ENCODE measurements at regions not wholly inside any gene's neighbourhood (a gene's known extent, or its start where the extent isn't known, plus 50 kb on each side); places are given as distances from the start of the nearest gene placed in this dataset.

- no peak for TF ChIP-seq UBTF (CRISPR knock-in tag; IDR thresholded peaks at IDR 0.05)
- TF ChIP-seq ZSCAN21 (CRISPR knock-in tag; IDR thresholded peaks at IDR 0.05; ENCODE audit: borderline replicate concordance) = no peak
- TF ChIP-seq ZSCAN29 (CRISPR knock-in tag; conservative IDR thresholded peaks at IDR 0.05) = no peak
- TF ChIP-seq ZNF207 (IDR thresholded peaks at IDR 0.05; ENCODE audit: borderline replicate concordance) = no peak
- TF ChIP-seq SNAPC2 (CRISPR knock-in tag; IDR thresholded peaks at IDR 0.05) = no peak
- TF ChIP-seq MATR3 (CRISPR knock-in tag; IDR thresholded peaks at IDR 0.05) = no peak
- no peak for TF ChIP-seq KLF15 (CRISPR knock-in tag; IDR thresholded peaks at IDR 0.05; ENCODE audit: borderline replicate concordance)
- peak; percentile 49 to 82; a peak in 3 of 4 replicates for TF ChIP-seq EP300 (IDR thresholded peaks at IDR 0.05; ENCODE audit: low read depth in 2 of 2, low read length in 2 of 2)
- TF ChIP-seq EP300 (CRISPR knock-in tag; IDR thresholded peaks at IDR 0.05; ENCODE audit: borderline replicate concordance) = peak; percentile 53; the same call in 1 of the 2 replicates
- 0 out of 2 replicates have a peak, but pooled peaks have one; percentile 40 for TF ChIP-seq HOXD1 (CRISPR knock-in tag; IDR thresholded peaks at IDR 0.05)
- TF ChIP-seq NR2F2 (IDR thresholded peaks at IDR 0.05; ENCODE audit: borderline replicate concordance, low read depth) = no peak
- TF ChIP-seq ZNF710 (CRISPR knock-in tag; IDR thresholded peaks at IDR 0.05; ENCODE audit: borderline replicate concordance) = no peak
- TF ChIP-seq ZSCAN31 (CRISPR knock-in tag; IDR thresholded peaks at IDR 0.05; ENCODE audit: low read depth) = peak; percentile 100
- TF ChIP-seq LRRFIP1 (CRISPR knock-in tag; conservative IDR thresholded peaks at IDR 0.05) = no peak
- no peak for TF ChIP-seq ZNF557 (CRISPR knock-in tag; IDR thresholded peaks at IDR 0.05)
- TF ChIP-seq TEAD3 (CRISPR knock-in tag; optimal IDR thresholded peaks at IDR 0.05; ENCODE audit: borderline replicate concordance) = peak; percentile 83
- no peak for TF ChIP-seq SCMH1 (CRISPR knock-in tag; IDR thresholded peaks at IDR 0.05; ENCODE audit: borderline replicate concordance)
- no peak for TF ChIP-seq U2AF1 (optimal IDR thresholded peaks at IDR 0.05; ENCODE audit: low read depth, low read length)
- no peak for TF ChIP-seq HDAC6 (IDR thresholded peaks at IDR 0.05; ENCODE audit: low read depth, low read length)
- TF ChIP-seq ZNF546 (CRISPR knock-in tag; conservative IDR thresholded peaks at IDR 0.05) = no peak
- TF ChIP-seq ZBTB38 (CRISPR knock-in tag; IDR thresholded peaks at IDR 0.05) = no peak
- TF ChIP-seq ZFP36L2 (CRISPR knock-in tag; IDR thresholded peaks at IDR 0.05) = no peak
- TF ChIP-seq CTCF (CRISPR knock-in tag; IDR thresholded peaks at IDR 0.05) = no peak
These were observed 174.7 kb upstream of the DAAM1 start (continued) for GRCh38 chr14:59013672-59014298.

Measured in HepG2 (cell line).